HG02610 (cell line): ENCODE measurements at regions not wholly inside any gene's neighbourhood (a gene's known extent, or its start where the extent isn't known, plus 50 kb on each side); places are given as distances from the start of the nearest gene placed in this dataset.

ENCODE experiments used
- ATAC-seq: cut with Tn5 transposase; IDR thresholded peaks from one replicate; pipeline ENCODE4 v1.9.1; 2021; ENCODE audit warnings: mild to moderate bottlenecking, moderate library complexity; ENCODE audit not compliant: unreplicated experiment

DNA sequence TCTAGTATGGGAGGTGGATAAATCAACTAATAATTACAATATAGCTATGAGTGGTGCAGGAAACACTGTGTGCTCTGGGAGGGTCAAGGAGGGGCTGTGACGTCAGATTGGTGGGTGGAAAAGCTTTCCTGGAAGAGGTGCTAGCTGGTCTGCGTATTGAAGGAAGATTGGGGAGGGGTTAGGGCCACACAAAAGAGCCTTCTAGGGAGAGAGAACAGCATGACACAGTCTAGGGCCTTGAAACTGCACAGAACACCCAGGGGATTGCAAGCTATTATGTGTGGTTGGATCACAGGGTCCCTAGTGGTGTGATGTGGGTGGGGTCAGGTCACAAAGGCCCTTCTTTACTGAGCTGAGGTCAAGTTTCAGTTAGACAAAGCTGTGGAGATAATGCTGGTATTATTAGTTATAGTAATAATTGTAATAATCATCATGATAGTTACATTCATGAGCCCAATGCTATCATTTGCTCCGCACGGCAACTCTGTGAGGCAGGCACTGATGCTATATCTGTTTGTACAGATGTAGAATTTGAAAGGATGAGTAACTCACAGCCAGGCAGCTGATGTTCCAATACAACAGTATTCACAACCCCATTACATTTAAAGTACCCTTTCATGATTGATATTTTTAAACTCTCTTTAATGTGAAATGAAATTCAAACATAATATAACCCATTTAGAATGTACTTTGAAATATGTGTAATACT is 197.4 kb upstream of the IL12B start:
- no peak for ATAC-seq

DNA sequence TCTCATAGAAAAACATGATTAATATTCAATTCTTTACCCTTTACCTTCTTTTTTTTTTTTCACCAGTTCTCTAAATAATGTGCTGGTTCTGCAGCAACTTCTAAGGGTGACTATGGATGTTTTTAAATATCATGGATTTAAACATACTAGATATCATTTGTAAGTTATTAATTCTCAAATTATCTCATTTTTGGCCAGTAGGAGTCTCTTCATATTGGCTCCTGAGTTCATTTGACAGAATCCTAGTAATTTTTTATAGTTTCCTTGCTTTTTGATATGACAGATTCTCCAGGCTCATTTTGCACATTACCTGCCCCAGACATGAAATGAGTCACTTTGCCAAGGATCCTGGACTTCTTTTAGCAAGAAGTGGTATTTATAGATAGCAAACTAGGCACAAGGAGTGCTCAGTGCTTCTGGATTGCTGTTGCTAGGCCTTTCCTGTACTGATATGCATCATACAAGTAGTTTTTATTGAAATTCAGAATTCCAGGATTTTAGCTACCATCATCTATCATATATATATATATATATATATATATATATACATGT is 201.3 kb upstream of the IL12B start:
- ATAC-seq, result no peak

DNA sequence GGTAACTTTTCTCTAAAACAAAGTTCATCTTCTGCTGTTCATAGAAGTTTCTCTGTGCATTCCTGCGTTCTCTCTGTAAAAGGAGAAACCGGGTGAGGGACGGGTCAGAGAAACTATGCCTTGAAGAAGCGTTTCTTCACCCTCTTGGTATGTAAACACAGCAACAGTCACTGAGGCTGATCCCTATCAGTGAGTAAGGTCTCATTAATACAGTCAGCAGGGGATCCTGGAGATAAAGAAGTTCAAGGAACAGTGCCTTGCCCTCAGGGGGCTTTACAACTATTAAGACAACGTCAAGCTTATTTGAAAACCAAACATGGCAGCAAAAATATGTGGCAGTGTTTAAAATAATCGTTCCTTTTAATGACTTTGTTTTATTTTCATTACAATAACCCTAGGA is 202.9 kb upstream of the IL12B start:
- ATAC-seq, result no peak

DNA sequence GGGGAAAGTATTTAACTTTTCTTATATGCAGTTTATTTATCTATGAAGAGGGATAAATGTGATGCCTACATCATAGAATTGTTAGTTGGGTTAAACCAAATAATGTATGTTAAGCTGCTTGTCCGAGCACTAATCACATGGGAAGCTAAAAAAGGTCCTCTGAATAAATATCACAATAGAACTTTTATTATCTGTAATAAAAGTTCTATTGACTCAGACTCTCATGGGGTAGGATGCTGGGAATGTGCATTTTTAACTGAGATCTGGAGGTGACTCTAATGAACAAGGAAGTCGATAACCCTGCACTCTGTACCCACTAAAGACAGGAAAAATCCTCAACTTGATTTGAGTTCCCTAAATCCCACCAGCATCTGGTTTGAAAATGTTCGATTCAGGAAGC is 205.9 kb upstream of the IL12B start:
- ATAC-seq, result no peak

- ATAC-seq, result no peak
These were observed 206.4 kb upstream of the IL12B start for GRCh38 chr5:159536646-159537045.

GRCh38 chr5:159539678-159540077 is 209.4 kb upstream of the IL12B start:
- no peak for ATAC-seq

- no peak for ATAC-seq
These were observed 213.0 kb upstream of the IL12B start for GRCh38 chr5:159543326-159543725.

DNA sequence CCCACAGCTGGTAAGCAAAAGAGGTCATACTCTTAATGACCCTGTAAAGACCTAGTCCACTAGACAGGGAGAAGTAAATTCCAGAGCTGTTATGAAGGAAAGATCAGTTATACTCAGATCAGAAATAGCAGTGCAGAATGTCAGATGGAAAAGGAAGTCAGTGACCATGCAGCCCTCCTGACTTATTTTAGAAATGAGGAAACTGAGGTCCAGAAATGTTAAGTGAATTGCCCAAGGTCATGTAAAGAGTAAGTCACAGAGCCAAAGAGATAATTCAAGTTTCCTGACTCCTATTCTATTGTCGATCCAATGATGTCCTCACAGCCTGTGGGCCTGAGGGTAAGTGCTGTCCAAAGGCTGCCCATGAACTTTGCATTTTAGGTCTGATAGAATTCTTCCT is 214.9 kb upstream of the IL12B start:
- ATAC-seq, result no peak

DNA sequence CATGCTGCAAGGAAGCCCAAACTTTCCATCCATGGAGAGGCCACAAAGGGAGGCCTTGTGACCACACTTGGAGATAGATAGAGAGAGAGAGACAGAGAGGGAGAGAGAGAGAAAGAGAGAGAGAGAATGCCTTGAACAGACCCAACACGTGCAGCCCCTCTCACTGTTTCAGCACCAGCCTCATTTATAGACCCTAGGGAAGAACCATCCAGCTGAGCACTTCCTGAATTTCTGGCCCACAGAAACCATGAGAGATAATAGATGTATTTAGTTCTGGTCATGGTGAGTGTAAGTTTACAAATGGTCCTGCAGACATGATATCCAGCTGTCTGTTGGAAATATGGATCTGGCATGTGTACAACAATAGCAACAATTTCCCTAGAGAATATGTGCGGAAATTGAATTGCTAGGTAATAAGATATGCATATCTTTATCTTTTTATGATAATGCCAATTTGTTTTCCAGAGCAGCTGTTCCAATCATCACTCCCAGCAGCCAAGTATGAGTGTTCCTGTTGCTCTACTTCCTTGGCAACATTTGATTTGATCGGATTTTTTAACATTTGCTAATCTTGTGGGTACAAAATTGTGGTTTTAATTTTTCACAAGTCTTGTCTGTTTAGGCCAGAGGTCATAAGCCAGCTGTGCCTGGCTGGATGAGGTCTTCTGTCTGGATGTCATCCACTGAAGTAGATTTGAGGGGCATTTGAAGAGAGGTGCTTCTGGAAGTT is 217.3 kb upstream of the IL12B start:
- ATAC-seq, result no peak

DNA sequence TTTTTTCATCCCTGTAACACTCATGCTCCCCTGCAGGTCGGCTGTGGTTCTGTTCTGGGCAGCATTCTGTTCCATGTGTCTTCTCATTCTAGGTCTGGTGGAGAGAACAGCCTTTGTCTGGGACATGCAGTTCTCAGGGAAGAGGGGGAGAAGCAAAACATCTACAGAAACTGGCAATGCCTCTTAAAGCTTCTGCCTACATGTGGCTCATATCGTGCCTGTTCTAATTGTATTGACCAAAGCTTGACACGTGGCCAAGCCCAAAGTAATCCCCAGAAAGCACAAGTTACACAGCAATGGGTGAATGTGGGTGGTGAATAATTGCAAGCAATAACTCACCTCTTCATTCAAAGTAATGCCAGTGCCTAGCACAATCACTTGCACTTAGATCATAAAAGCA is 218.2 kb upstream of the IL12B start:
- ATAC-seq, result no peak

- ATAC-seq, result no peak
These were observed 218.8 kb upstream of the IL12B start for GRCh38 chr5:159549046-159549445.

GRCh38 chr5:159550951-159551350 is 220.7 kb upstream of the IL12B start:
- ATAC-seq, result no peak

GRCh38 chr5:159552751-159553150 is 222.5 kb upstream of the IL12B start:
- ATAC-seq, result no peak

- ATAC-seq, result no peak
These were observed 223.5 kb upstream of the IL12B start for GRCh38 chr5:159553792-159554191.

GRCh38 chr5:159555084-159555483 is 224.8 kb upstream of the IL12B start:
- ATAC-seq, result no peak

GRCh38 chr5:159559337-159559736 is 229.1 kb upstream of the IL12B start:
- no peak for ATAC-seq

DNA sequence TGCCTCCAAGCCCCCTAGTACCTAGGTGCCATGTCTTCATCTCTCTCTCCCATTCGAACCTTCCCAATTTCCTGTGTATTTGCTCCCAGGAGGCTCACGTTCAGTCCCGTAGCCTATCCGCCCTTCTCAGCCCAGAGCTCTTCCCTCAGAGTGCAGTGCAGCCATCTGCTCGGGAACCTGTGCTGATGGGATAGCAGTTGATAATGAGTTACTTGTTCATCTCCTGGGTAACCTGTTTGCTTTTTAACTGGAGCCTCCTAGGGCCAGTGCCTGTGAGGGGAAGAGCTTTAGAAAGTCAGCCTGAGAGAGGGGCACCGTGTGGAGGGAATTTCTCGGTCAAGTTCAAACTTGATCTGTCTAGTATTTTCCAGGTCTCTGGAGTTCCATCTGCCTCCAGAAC is 229.8 kb upstream of the IL12B start:
- no peak for ATAC-seq

GRCh38 chr5:159564031-159564430 is 233.7 kb upstream of the IL12B start:
- no peak for ATAC-seq

- no peak for ATAC-seq
These were observed 236.5 kb upstream of the IL12B start for GRCh38 chr5:159566832-159567231.

GRCh38 chr5:159567461-159567860 is 237.2 kb upstream of the IL12B start:
- ATAC-seq, result no peak

DNA sequence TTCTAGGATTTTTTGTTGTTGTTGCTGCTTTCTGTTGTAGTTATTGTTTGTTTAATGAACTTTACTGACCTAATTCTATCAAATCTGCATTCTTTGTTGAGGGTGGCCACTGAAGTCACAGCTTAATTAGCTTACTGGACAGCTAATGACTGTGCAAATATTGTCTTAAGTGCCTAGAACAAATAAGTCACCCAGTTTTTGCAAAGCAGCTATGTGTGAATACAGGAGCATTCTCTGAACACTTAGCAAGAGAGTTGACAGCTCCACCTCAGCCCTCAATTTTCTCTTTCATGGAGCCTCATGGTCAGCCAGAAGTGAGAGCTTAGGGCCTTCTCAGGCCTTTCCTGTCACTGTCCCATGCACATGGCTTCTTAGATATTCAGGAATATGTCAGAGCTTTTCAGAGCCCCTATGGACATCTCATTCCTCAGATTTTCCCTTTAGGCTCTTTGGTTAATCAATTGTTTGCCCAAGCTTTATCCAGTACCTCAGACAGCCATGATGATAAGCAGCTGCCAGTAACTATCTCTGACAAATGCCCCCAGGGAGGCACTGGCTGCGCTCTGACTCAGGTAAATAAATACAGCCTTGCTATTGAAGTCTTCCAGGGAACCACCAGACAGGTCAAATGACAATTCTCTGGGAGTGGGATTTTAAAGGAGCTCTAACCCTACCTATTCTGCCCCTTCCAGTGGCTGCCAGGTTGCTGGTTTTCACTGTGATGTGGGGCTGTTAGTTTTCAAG is 241.4 kb upstream of the IL12B start:
- no peak for ATAC-seq

- ATAC-seq, result no peak
These were observed 246.6 kb upstream of the IL12B start for GRCh38 chr5:159576902-159577301.
